ENCODE measurements at regions not wholly inside any gene's neighbourhood (a gene's known extent, or its start where the extent isn't known, plus 50 kb on each side); places are given as distances from the start of the nearest gene placed in this dataset.

DNA sequence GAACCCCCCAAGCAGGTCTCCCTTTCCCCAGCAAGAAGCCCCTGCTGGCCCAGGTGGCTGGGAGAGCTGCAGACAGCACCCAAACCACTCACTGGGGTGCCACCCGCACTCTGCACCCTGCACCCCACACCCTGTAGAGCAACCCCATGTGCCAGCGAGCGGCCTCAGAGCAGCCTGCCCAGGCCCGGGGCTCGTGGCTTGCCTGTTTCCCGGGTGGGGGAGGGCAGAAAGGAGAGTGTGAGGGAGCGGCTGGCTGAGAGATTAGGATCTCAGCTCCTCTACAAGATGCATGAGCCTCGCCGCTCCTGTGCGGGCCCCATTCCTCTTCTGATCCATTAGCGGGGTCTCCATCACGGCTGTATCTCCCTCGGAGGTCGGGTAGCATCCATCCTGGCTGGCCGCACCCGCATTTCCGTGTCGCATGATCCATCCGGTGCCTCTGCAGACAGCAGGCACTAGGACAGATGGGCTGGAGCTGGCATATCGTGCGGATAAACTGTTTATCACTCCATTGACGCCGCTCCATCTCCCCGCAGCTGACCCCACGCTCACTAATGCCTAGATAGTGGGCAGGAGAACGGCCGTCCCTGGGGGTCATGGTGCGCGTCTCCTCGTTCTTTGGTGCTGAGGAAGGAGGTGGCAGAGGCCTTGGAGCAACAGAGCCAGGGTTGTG lies 54.4 kb downstream of the MRPL36 start:
- no peak for DNase-seq (ENCODE audit: low spot score)
- BruUV-seq (replicated peaks): no TSS peak
- intact Hi-C loops (cut with micrococcal nuclease; ENCODE audit: unreplicated experiment): no loop called here
- Histone ChIP-seq H3K36me3 (ENCODE audit: insufficient read depth, low read length) (no peaks in the 10 kb centered on the region), H3K27ac (ENCODE audit: low read depth, low read length, poor library complexity, severe bottlenecking) (no peak overlapping the region), H3K4me2 (ENCODE audit: low read length) (no peak overlapping the region), H3K9me2 (ENCODE audit: insufficient read depth, low read length) (no peaks in the 10 kb centered on the region), H3K79me2 (ENCODE audit: insufficient read depth, low read depth, low read length) (no peaks in the 10 kb centered on the region), H3K4me1 (ENCODE audit: insufficient read depth, low read length, poor library complexity, severe bottlenecking) (no peaks in the 10 kb centered on the region), H4K20me1 (ENCODE audit: insufficient read depth, low read length) (no peaks in the 10 kb centered on the region), H3K9me3 (ENCODE audit: low read length) (peaks cover 11% of the 10 kb centered on the region; the same call in 1 of the 2 replicates), H2AFZ (ENCODE audit: low read length) (no peak overlapping the region), H3K4me3 (ENCODE audit: low read depth, low read length, poor library complexity, severe bottlenecking) (no peak overlapping the region)
- TF ChIP-seq, protein P1, sequence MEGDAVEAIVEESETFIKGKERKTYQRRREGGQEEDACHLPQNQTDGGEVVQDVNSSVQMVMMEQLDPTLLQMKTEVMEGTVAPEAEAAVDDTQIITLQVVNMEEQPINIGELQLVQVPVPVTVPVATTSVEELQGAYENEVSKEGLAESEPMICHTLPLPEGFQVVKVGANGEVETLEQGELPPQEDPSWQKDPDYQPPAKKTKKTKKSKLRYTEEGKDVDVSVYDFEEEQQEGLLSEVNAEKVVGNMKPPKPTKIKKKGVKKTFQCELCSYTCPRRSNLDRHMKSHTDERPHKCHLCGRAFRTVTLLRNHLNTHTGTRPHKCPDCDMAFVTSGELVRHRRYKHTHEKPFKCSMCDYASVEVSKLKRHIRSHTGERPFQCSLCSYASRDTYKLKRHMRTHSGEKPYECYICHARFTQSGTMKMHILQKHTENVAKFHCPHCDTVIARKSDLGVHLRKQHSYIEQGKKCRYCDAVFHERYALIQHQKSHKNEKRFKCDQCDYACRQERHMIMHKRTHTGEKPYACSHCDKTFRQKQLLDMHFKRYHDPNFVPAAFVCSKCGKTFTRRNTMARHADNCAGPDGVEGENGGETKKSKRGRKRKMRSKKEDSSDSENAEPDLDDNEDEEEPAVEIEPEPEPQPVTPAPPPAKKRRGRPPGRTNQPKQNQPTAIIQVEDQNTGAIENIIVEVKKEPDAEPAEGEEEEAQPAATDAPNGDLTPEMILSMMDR (conservative IDR thresholded peaks at IDR 0.05; ENCODE audit: low read length): no peak
- no peak for TF ChIP-seq EZH2phosphoT487 (IDR thresholded peaks at IDR 0.05; ENCODE audit: borderline replicate concordance, low read depth, low read length)
- ChIA-PET CTCF (ENCODE audit: unreplicated experiment) (no interaction called here), POLR2A (no interaction called here)

DNA sequence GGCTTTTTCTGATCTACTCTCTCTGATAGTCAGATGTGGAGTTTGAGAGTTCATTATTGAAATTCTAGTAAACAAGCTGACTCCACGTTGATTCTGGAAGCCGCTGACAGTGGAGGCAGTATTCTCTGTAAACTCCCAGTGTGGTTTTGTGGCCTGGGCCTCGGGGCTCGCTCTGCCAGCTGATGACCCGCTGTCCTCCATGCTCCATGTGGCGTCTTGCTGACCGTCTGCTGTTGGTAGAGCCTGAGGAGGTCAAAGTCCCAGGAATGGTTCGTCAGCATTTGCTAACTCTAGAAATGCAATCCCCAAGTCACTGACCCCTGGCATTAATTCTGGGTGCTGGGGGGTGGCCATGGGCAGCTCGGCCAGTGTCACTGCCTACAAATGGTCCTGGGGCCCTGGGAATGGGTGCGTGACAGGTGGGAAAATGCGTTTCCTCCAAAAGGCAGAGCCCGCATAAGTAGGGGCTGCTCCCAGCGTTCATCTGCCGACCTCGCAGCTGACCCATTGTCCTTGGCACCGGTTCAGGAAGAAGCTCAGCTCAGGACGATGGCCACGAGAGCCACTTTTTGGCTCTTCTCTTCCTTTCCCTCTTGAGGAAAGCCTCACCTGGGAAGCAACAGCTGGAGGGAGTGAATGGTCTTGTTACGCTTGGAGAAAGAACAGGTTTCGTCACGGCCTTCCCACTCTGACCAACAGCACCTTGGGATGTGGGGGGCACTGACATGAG lies 55.1 kb downstream of the MRPL36 start:
- no peak overlapping the region for H3K4me2 ChIP-seq (ENCODE audit: low read length)
- TF ChIP-seq, protein P1 (conservative IDR thresholded peaks at IDR 0.05; ENCODE audit: low read length): no peak
- no peak for TF ChIP-seq EZH2phosphoT487 (IDR thresholded peaks at IDR 0.05; ENCODE audit: borderline replicate concordance, low read depth, low read length)
- no peaks in the 10 kb centered on the region for H3K79me2 ChIP-seq (ENCODE audit: insufficient read depth, low read depth, low read length)
- ChIA-PET POLR2A (no interaction called here), CTCF (ENCODE audit: unreplicated experiment) (no interaction called here)
- H3K9me3 ChIP-seq (ENCODE audit: low read length): peaks cover 16% of the 10 kb centered on the region
- no peaks in the 10 kb centered on the region for H3K9me2 ChIP-seq (ENCODE audit: insufficient read depth, low read length)
- no peak overlapping the region for H3K4me3 ChIP-seq (ENCODE audit: low read depth, low read length, poor library complexity, severe bottlenecking)
- no peak overlapping the region for H2AFZ ChIP-seq (ENCODE audit: low read length)
- no peaks in the 10 kb centered on the region for H3K4me1 ChIP-seq (ENCODE audit: insufficient read depth, low read length, poor library complexity, severe bottlenecking)
- no peaks in the 10 kb centered on the region for H3K36me3 ChIP-seq (ENCODE audit: insufficient read depth, low read length)
- DNase-seq (ENCODE audit: low spot score): no peak
- H3K27ac ChIP-seq (ENCODE audit: low read depth, low read length, poor library complexity, severe bottlenecking): no peak overlapping the region
- intact Hi-C loops (cut with micrococcal nuclease; ENCODE audit: unreplicated experiment): no loop called here
- BruUV-seq (replicated peaks): no TSS peak
- H4K20me1 ChIP-seq (ENCODE audit: insufficient read depth, low read length): no peaks in the 10 kb centered on the region

DNA sequence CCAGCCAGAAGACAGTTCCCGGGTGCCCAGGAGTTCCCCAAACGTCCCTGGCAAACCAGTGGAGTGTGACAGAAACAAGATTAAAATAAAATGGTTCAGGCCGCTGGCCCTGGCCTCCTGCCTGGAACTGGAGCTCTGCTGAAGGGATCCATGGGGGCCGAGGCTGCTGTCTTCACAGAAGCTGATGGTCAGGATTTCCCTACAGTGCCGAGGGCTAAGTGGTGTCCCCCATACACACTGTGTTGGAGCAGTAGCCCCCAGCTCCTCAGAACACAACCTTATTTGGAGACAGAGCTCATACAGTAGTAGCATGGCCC lies 55.9 kb downstream of the MRPL36 start:
- no peak overlapping the region for H3K4me3 ChIP-seq (ENCODE audit: low read depth, low read length, poor library complexity, severe bottlenecking)
- no peaks in the 10 kb centered on the region for H3K79me2 ChIP-seq (ENCODE audit: insufficient read depth, low read depth, low read length)
- no TSS peak for BruUV-seq (replicated peaks)
- ChIA-PET CTCF (ENCODE audit: unreplicated experiment) (no interaction called here), POLR2A (no interaction called here)
- H3K36me3 ChIP-seq (ENCODE audit: insufficient read depth, low read length): no peaks in the 10 kb centered on the region
- H2AFZ ChIP-seq (ENCODE audit: low read length): no peak overlapping the region
- H3K4me2 ChIP-seq (ENCODE audit: low read length): no peak overlapping the region
- H3K4me1 ChIP-seq (ENCODE audit: insufficient read depth, low read length, poor library complexity, severe bottlenecking): no peaks in the 10 kb centered on the region
- H3K27ac ChIP-seq (ENCODE audit: low read depth, low read length, poor library complexity, severe bottlenecking): no peak overlapping the region
- TF ChIP-seq, protein P1 (conservative IDR thresholded peaks at IDR 0.05; ENCODE audit: low read length): no peak
- TF ChIP-seq EZH2phosphoT487 (IDR thresholded peaks at IDR 0.05; ENCODE audit: borderline replicate concordance, low read depth, low read length): no peak
- peaks cover 16% of the 10 kb centered on the region for H3K9me3 ChIP-seq (ENCODE audit: low read length)
- intact Hi-C loops (cut with micrococcal nuclease; ENCODE audit: unreplicated experiment): no loop called here
- no peak for DNase-seq (ENCODE audit: low spot score)
- no peaks in the 10 kb centered on the region for H4K20me1 ChIP-seq (ENCODE audit: insufficient read depth, low read length)
- H3K9me2 ChIP-seq (ENCODE audit: insufficient read depth, low read length): no peaks in the 10 kb centered on the region

All from OCI-LY7 (cell line).